ENCODE measurements at regions not wholly inside any gene's neighbourhood (a gene's known extent, or its start where the extent isn't known, plus 50 kb on each side); places are given as distances from the start of the nearest gene placed in this dataset.

- no peaks in the 10 kb centered on the region for H4K20me1 ChIP-seq (ENCODE audit: low read length)
- peaks cover 83% of the 10 kb centered on the region for H3K79me2 ChIP-seq (ENCODE audit: low read length)
- peaks cover 13% of the 10 kb centered on the region for H3F3A ChIP-seq (ENCODE audit: low read length, unreplicated experiment)
- ChIA-PET POLR2A (ENCODE audit: unreplicated experiment) (no interaction called here), CTCF (no interaction called here)
- no peaks in the 10 kb centered on the region for H3K9me2 ChIP-seq (replicated peaks; ENCODE audit: low read length)
- H3K27ac ChIP-seq (ENCODE audit: low read length): peak overlapping the region; percentile 99; the same call in 1 of the 2 replicates
- H3K9me3 ChIP-seq (ENCODE audit: low read length): no peaks in the 10 kb centered on the region
- H3K9ac ChIP-seq (ENCODE audit: low read length): no peak overlapping the region
- DNase-seq (no peak), ATAC-seq (no peak)
- no peaks in the 10 kb centered on the region for H3K27me3 ChIP-seq (ENCODE audit: low read length)
- BruUV-seq (replicated peaks): no TSS peak
- H3K4me3 ChIP-seq (ENCODE audit: low read length): no peak overlapping the region
- no peak overlapping the region for H2AFZ ChIP-seq (ENCODE audit: low read length)
- no peak overlapping the region for H3K4me2 ChIP-seq (ENCODE audit: low read length)
- intact Hi-C loops (cut with micrococcal nuclease): loop anchor here (10.0 kb wide), 1 partner anchor 63 kb away; the partner anchor contains the start of gene ARHGAP35
- peaks cover 65% of the 10 kb centered on the region for H3K4me1 ChIP-seq (ENCODE audit: insufficient read depth, low read length)
- no peak for TF ChIP-seq EZH2phosphoT487 (IDR thresholded peaks at IDR 0.05; ENCODE audit: borderline replicate concordance, low read length)
- TF ChIP-seq, protein P1, sequence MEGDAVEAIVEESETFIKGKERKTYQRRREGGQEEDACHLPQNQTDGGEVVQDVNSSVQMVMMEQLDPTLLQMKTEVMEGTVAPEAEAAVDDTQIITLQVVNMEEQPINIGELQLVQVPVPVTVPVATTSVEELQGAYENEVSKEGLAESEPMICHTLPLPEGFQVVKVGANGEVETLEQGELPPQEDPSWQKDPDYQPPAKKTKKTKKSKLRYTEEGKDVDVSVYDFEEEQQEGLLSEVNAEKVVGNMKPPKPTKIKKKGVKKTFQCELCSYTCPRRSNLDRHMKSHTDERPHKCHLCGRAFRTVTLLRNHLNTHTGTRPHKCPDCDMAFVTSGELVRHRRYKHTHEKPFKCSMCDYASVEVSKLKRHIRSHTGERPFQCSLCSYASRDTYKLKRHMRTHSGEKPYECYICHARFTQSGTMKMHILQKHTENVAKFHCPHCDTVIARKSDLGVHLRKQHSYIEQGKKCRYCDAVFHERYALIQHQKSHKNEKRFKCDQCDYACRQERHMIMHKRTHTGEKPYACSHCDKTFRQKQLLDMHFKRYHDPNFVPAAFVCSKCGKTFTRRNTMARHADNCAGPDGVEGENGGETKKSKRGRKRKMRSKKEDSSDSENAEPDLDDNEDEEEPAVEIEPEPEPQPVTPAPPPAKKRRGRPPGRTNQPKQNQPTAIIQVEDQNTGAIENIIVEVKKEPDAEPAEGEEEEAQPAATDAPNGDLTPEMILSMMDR (conservative IDR thresholded peaks at IDR 0.05; ENCODE audit: low read depth, low read length): no peak
- TF ChIP-seq EZH2 (IDR thresholded peaks at IDR 0.05; ENCODE audit: low read length, unreplicated experiment): no peak
- H3K36me3 ChIP-seq (ENCODE audit: low read depth, low read length): no peaks in the 10 kb centered on the region
These were observed 67.1 kb downstream of the ARHGAP35 start for GRCh38 chr19:46927893-46928292.

DNA sequence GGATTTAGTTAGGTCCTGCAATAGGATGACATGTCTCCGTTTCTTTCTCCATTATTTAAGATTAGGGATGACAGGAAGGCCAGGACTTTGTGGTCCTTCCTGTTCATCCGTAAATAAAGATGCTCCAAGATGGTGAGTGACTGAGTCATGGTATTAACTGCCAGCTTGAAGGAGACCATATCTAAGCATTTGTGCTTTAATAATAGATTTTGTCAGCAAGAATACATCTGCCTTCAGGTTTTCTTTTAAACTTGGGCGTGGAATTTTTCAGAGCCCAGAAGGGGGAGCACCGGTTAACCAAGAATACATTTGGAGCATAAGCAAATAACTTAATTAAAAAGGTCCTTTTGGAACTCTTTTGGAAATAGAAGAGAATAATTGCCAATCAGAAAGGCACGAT, 68.2 kb downstream of the ARHGAP35 start:
- ATAC-seq (no peak), DNase-seq (peak; percentile 30)
- Histone ChIP-seq H4K20me1 (ENCODE audit: low read length) (no peaks in the 10 kb centered on the region), H3K9ac (ENCODE audit: low read length) (no peak overlapping the region), H3K9me2 (replicated peaks; ENCODE audit: low read length) (no peaks in the 10 kb centered on the region), H3K4me2 (ENCODE audit: low read length) (no peak overlapping the region), H3F3A (ENCODE audit: low read length, unreplicated experiment) (peaks cover 13% of the 10 kb centered on the region), H3K79me2 (ENCODE audit: low read length) (peaks cover 86% of the 10 kb centered on the region), H3K9me3 (ENCODE audit: low read length) (no peaks in the 10 kb centered on the region), H3K27ac (ENCODE audit: low read length) (no peak overlapping the region), H2AFZ (ENCODE audit: low read length) (no peak overlapping the region), H3K4me1 (ENCODE audit: insufficient read depth, low read length) (peaks cover 66% of the 10 kb centered on the region), H3K4me3 (ENCODE audit: low read length) (no peak overlapping the region), H3K27me3 (ENCODE audit: low read length) (no peaks in the 10 kb centered on the region), H3K36me3 (ENCODE audit: low read depth, low read length) (no peaks in the 10 kb centered on the region)
- POLR2A ChIA-PET (ENCODE audit: unreplicated experiment): no interaction called here
- TF ChIP-seq EZH2phosphoT487 (IDR thresholded peaks at IDR 0.05; ENCODE audit: borderline replicate concordance, low read length) (no peak), EZH2 (IDR thresholded peaks at IDR 0.05; ENCODE audit: low read length, unreplicated experiment) (no peak)
- TF ChIP-seq, protein P1 (conservative IDR thresholded peaks at IDR 0.05; ENCODE audit: low read depth, low read length): peak; percentile 48; the same call in 1 of the 2 replicates
- no TSS peak for BruUV-seq (replicated peaks)
- CTCF ChIA-PET: no interaction called here
- intact Hi-C loops (cut with micrococcal nuclease): loop anchor here (10.0 kb wide), 1 partner anchor 64 kb away; the partner anchor contains the start of gene ARHGAP35

DNA sequence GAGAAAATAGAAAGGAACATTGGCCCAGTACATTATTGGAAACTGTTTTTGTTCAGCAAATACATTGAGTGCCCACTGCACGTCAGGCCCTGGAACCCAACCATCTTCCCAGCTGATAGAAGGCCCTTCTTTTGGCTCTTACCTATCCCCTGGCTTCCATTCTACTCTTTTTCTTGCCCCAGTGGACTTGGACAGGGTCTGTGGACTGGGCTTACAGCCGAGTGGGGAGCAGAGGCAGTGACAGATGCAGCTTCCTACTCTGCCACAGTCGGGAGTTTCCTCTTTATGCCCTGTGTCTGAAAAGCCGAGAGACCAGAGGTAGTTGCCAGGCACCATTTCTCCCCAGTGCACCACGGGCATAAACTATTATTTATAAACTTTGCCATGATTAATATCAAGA, 70.4 kb downstream of the ARHGAP35 start:
- peaks cover 99% of the 10 kb centered on the region for H3K79me2 ChIP-seq (ENCODE audit: low read length)
- H3K4me2 ChIP-seq (ENCODE audit: low read length): no peak overlapping the region
- intact Hi-C loops (cut with micrococcal nuclease): no loop called here
- no peaks in the 10 kb centered on the region for H3K9me3 ChIP-seq (ENCODE audit: low read length)
- H3F3A ChIP-seq (ENCODE audit: low read length, unreplicated experiment): peaks cover under 1% of the 10 kb centered on the region
- peaks cover 46% of the 10 kb centered on the region for H3K4me1 ChIP-seq (ENCODE audit: insufficient read depth, low read length)
- H3K27me3 ChIP-seq (ENCODE audit: low read length): no peaks in the 10 kb centered on the region
- CTCF ChIA-PET: no interaction called here
- POLR2A ChIA-PET (ENCODE audit: unreplicated experiment): no interaction called here
- DNase-seq (no peak), ATAC-seq (no peak)
- no peaks in the 10 kb centered on the region for H3K36me3 ChIP-seq (ENCODE audit: low read depth, low read length)
- no peak overlapping the region for H2AFZ ChIP-seq (ENCODE audit: low read length)
- 0 out of 2 replicates have a peak overlapping the region, but pooled peaks have one; percentile 29 for H3K27ac ChIP-seq (ENCODE audit: low read length)
- no peak overlapping the region for H3K4me3 ChIP-seq (ENCODE audit: low read length)
- TF ChIP-seq EZH2 (IDR thresholded peaks at IDR 0.05; ENCODE audit: low read length, unreplicated experiment) (no peak), EZH2phosphoT487 (IDR thresholded peaks at IDR 0.05; ENCODE audit: borderline replicate concordance, low read length) (no peak)
- TF ChIP-seq, protein P1 (conservative IDR thresholded peaks at IDR 0.05; ENCODE audit: low read depth, low read length): no peak
- BruUV-seq (replicated peaks): no TSS peak
- H3K9me2 ChIP-seq (replicated peaks; ENCODE audit: low read length): no peaks in the 10 kb centered on the region
- H4K20me1 ChIP-seq (ENCODE audit: low read length): no peaks in the 10 kb centered on the region
- no peak overlapping the region for H3K9ac ChIP-seq (ENCODE audit: low read length)

Measured in PC-3 (cell line).